Activated naive CD4-positive, alpha-beta T cell treated with anti-CD3 and anti-CD28 coated beads for 36 hours (primary cell): ENCODE measurements at regions not wholly inside any gene's neighbourhood (a gene's known extent, or its start where the extent isn't known, plus 50 kb on each side); places are given as distances from the start of the nearest gene placed in this dataset.

Experiments
- CTCF ChIA-PET: fragments of 350-600 bp; sonication (Branson Sonifier 250); formaldehyde crosslinking; loops from one replicate; lab custom pipeline; 2021; ENCODE audit warnings: antibody characterized with exemption; lab: Charles Lee
- DNase-seq: peaks from one replicate; pipeline ENCODE4 v3.0.0-alpha.2; 2020
- H3K27ac Mint-ChIP-seq: one replicate; pipeline ENCODE4 v1.8.0; 2021; ENCODE audit warnings: mild to moderate bottlenecking, mixed read lengths
- H3K27me3 Mint-ChIP-seq: one replicate; pipeline ENCODE4 v1.8.0; 2021; ENCODE audit warnings: low read depth, mixed read lengths
- H3K36me3 Mint-ChIP-seq: one replicate; pipeline ENCODE4 v1.8.0; 2021; ENCODE audit warnings: low read depth, mixed read lengths
- H3K4me1 Mint-ChIP-seq: one replicate; pipeline ENCODE4 v1.8.0; 2021; ENCODE audit warnings: low read depth, mixed read lengths
- H3K4me3 Mint-ChIP-seq: one replicate; pipeline ENCODE4 v1.8.0; 2021; ENCODE audit warnings: mild to moderate bottlenecking, moderate library complexity, mixed read lengths
- H3K9me3 Mint-ChIP-seq: one replicate; pipeline ENCODE4 v1.8.0; 2021; ENCODE audit warnings: mixed read lengths
- intact Hi-C: fragments of 100-400 bp; cut with micrococcal nuclease; formaldehyde crosslinking; loops from one replicate; pipeline ENCODE4 v1.15.1; 2023

DNA sequence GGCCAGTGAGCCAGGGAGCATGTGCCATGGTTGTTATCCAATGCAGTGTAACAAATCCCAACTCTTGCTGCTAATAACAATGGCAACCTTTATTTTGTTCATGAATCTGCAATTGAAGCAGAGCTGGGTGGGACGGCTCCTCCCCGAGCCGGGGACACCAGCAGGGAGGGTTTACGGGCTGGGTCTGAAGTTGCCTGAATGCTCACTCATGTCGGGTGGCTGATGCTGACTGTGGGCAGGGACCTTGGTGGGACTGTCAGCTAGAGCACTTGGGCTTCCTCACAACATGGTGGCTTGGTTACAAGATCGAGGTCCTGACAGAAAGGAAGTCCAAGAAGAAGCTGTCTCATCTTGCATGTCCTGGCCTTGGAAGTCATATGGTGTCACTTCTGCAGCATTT is 264.5 kb downstream of the NDUFA10 start:
- Mint-ChIP-seq H3K4me3 (no peak overlapping the region), H3K4me1 (peaks cover 6% of the 10 kb centered on the region), H3K27me3 (no peaks in the 10 kb centered on the region), H3K9me3 (no peaks in the 10 kb centered on the region), H3K27ac (no peak overlapping the region), H3K36me3 (no peaks in the 10 kb centered on the region)
- intact Hi-C loops = no loop called here
- CTCF ChIA-PET = no interaction called here
- no peak for DNase-seq

DNA sequence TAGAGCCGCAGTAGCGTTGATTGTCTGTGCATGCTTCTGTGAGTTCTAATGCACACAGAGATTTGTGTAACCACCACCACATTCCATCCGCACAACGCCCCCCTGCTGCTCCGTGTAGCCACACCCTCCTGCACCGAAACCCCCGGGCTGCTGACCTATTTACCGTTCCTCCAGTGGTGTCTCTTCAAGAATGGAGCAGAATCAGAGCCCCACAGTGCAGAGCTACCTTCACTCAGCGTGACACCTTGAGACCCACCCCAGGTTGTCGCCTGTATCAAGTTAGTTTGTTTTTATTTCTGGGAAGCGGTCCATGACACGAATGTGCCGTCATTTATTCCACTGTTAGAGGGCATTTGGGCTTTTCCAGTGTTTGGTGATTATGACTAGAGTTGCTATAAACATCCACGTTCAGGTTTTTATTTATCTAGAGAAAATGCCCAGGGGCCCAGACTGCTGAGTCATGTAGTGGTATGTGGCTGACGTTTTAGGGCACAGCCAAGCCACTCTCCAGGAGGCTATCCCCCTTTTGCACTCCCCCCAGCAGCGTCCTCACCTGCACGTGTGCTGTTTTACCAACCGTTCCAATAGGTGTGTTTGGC is 266.8 kb downstream of the NDUFA10 start:
- no peak overlapping the region for H3K27ac Mint-ChIP-seq
- H3K27me3 Mint-ChIP-seq = no peaks in the 10 kb centered on the region
- CTCF ChIA-PET = no interaction called here
- H3K4me1 Mint-ChIP-seq = peaks cover 6% of the 10 kb centered on the region
- DNase-seq = no peak
- no peaks in the 10 kb centered on the region for H3K9me3 Mint-ChIP-seq
- intact Hi-C loops = no loop called here
- no peak overlapping the region for H3K4me3 Mint-ChIP-seq
- H3K36me3 Mint-ChIP-seq = no peaks in the 10 kb centered on the region

DNA sequence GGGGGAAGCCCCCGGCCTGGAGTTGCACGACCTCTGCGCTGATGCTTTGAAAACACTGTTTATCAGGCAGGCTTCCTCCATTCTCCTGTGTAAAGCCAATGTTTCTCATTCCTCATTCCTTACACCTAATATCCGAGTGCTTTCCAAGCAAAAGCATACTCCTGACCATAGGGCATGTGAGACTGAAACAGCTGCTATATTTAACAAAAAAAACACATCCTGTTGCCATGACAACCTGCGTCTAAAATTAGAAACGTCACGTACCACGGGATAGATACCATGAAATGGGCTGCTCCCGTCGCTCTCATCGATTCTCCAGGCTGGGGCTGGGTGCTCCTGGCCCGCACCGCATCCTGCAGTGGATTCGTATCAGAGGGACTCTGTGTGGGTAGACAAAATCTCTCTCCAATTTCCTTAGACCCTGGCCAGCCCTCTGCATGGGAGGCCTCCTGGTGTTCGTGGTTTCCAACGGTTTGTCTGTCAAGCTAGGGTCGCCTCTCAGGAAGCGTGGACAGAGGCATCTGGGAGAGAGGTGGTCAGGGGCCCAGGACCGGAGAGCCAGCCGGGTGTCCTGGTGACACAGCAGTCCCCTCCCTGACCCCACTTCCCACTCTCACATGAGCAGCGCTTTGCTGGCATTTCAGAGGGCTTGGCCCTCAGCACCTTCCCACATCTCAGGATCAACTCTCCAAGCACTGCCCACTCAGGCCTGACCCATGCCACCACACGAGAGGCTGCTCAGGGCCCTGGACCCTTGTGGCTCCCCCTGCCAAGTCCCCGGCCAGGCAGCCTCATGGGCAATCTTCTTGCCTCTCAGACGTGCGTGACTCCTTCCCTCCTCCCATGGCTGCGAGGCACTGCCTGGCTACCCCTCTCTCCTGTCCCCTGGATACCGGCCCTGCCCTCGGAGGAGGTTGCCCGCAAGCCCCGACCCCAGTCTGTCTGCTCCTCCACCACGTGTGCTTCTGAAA is 268.1 kb downstream of the NDUFA10 start:
- H3K9me3 Mint-ChIP-seq = no peaks in the 10 kb centered on the region
- CTCF ChIA-PET = no interaction called here
- no peaks in the 10 kb centered on the region for H3K36me3 Mint-ChIP-seq
- no peaks in the 10 kb centered on the region for H3K27me3 Mint-ChIP-seq
- intact Hi-C loops = no loop called here
- H3K27ac Mint-ChIP-seq = no peak overlapping the region
- peaks cover 13% of the 10 kb centered on the region for H3K4me1 Mint-ChIP-seq
- DNase-seq = no peak
- no peak overlapping the region for H3K4me3 Mint-ChIP-seq

DNA sequence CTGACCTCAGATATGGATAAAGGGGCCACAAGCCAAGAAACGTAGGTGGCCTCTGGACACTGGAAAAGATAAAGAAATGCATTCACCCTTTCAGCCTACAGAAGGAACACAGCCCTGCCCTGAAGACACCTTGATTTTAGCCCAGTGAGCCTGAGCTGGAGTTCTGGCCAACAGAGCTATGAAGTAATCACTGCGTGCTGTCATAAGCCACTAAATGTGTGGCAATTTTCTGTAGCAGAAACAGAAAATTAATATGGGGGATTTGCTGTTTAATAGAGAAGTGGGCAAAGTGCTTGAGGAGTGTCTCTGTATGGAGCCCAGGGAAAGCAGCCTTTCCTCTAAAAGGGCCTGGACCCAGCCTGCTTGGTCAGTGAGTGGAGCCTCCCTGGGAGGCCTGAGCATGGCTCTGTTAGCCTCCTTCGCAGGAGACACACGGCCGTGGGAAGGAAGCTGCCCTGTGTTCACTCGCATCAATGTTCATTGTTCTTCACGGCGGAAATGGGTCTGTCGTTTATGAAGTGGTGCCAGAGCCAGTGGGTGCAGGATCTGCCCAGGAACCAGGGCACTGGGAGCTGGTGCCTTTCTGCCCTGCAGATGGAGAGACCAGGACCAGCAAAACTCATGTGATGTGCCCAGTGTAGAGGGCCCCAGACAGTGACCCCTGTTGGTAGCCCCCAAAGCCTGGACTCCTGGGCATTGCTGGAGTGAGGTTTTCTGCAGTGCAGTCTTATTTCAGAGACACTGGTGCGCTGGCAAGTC is 268.9 kb downstream of the NDUFA10 start:
- H3K4me3 Mint-ChIP-seq = no peak overlapping the region
- CTCF ChIA-PET = interaction anchor here (1.2 kb wide), 1 partner anchor 9 kb away, joined by 3 read pairs; no protein-coding TSS in a partner anchor
- intact Hi-C loops = no loop called here
- no peaks in the 10 kb centered on the region for H3K36me3 Mint-ChIP-seq
- H3K27me3 Mint-ChIP-seq = no peaks in the 10 kb centered on the region
- no peak overlapping the region for H3K27ac Mint-ChIP-seq
- DNase-seq = no peak
- peaks cover 19% of the 10 kb centered on the region for H3K4me1 Mint-ChIP-seq
- H3K9me3 Mint-ChIP-seq = no peaks in the 10 kb centered on the region

DNA sequence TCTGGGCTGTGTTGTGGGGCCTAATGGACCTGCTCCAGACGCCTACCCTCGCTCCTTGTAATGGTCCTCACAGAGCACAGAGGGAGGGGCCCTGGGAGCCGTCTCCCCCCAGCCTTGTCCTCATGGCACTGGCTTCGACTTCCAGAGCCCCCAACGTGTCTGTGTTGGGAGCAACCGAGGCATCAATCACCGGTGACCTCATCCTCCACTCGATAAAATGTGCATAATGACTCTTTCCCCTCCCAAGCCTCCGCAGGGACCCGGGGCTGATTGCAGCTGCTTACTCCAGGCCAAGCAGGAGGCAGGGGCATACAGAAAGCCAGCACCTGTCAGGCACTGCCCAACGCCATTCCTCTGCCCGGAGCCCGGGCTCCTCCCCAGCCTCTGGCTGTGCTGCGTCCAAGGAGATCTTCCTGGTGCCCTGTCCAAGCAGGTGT is 271.7 kb downstream of the NDUFA10 start:
- Mint-ChIP-seq H3K4me1 (peaks cover 21% of the 10 kb centered on the region), H3K27ac (no peak overlapping the region), H3K4me3 (no peak overlapping the region), H3K36me3 (no peaks in the 10 kb centered on the region), H3K9me3 (no peaks in the 10 kb centered on the region), H3K27me3 (no peaks in the 10 kb centered on the region)
- intact Hi-C loops = loop anchor here (5.0 kb wide), 1 partner anchor 321 kb away; no protein-coding TSS in a partner anchor
- DNase-seq = no peak
- CTCF ChIA-PET = no interaction called here

DNA sequence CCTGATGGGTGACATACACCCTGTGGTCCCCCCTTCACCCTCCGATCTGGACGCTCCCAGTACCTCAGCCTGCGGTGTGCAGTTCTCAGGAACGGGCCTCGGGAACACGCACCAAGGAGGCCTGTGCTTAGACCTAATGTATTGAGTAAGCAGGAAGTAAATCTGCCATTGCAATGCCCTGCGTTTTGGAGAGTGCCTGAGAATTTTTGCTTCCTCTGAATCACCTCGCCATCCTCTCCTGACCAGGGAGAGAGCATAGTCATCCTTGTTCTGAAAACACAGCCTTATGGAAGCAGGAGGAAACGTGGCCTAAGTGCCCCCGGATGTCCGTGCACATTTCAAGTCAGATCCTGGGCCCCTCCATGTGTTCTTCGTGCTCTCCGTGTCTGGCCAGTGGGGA is 272.2 kb downstream of the NDUFA10 start:
- H3K27me3 Mint-ChIP-seq = no peaks in the 10 kb centered on the region
- H3K27ac Mint-ChIP-seq = no peak overlapping the region
- H3K9me3 Mint-ChIP-seq = no peaks in the 10 kb centered on the region
- no peaks in the 10 kb centered on the region for H3K36me3 Mint-ChIP-seq
- H3K4me1 Mint-ChIP-seq = peaks cover 21% of the 10 kb centered on the region
- CTCF ChIA-PET = no interaction called here
- H3K4me3 Mint-ChIP-seq = no peak overlapping the region
- DNase-seq = no peak
- intact Hi-C loops = loop anchor here (5.0 kb wide), 1 partner anchor 321 kb away; no protein-coding TSS in a partner anchor

DNA sequence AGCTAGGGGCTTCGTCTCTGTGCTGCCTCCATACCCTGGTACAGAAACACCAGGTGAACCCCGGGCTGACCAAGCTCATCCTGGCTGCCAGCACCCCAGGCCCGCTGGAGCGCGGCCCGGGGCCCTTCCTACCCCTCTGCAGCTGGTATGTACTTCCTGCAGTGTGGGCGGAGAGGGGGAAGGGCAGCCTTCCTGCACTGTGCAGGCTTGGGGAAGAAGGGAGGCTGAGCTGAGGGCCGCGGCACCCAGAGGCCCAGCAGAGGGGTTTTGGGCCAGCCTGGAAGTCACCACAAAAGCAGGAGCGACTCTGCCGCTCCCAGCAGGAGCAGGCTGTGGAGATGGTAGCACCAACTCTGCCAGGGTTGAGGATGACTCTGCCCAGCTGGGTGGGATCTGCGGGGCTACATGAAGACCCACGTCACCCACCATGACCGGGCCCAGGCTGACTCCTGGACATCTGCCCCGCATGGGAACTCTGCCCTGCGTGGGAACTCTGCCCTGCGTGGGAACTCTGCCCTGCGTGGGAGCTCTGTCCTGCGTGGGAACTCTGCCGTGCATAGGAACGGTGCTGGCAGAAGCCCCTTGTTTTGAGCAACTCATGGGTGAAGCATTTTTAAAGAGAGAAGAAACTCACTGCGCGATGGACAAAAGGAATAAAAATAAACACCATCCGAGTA is 273.3 kb downstream of the NDUFA10 start:
- Mint-ChIP-seq H3K27me3 (no peaks in the 10 kb centered on the region), H3K9me3 (no peaks in the 10 kb centered on the region), H3K27ac (no peak overlapping the region), H3K4me3 (no peak overlapping the region), H3K36me3 (no peaks in the 10 kb centered on the region), H3K4me1 (peaks cover 17% of the 10 kb centered on the region)
- CTCF ChIA-PET = interaction anchor here (0.6 to 1.1 kb wide), 2 partner anchors 22 to 485 kb away, joined by 3 read pairs; no protein-coding TSS in a partner anchor
- peak; percentile 80 for DNase-seq
- intact Hi-C loops = loop anchor here (5.0 kb wide), 1 partner anchor 320 kb away; no protein-coding TSS in a partner anchor

DNA sequence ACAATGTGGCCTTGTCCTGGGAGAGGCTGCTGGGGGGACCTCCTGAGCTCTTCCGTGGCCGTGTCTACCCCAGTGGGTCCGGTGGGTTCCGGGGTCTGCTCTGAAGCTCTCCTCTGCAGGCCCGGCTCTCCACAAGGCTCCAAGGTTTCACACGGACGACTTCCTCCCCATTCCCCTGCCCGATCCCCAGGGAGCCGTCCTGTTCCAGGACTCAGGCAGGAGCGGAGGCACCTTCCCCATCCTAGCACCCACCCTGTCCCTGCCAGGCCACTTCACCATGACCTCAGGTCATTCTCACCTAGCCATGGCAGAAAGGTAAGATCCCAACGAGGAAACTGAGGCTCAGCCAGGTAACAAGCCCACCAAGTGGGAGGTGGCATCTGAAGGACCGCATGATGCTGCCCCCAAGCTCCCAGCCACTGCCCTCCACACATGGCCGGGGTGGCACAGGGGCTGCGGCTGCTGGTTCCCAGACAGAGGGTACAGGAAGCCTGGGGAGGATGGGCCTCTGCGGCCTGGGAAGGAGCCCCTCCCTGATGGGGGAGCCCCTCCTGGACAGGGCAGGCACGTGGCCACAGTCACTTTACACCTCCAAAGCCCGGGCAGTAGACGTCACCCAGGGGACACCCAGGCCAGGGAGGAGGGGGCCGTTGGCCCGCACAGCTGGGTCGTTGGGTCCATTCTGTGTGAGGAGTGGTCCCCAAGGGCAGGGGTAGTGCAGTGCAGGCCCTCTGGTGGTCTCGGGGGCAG is 274.0 kb downstream of the NDUFA10 start:
- DNase-seq = no peak
- H3K36me3 Mint-ChIP-seq = no peaks in the 10 kb centered on the region
- no peaks in the 10 kb centered on the region for H3K27me3 Mint-ChIP-seq
- no peak overlapping the region for H3K27ac Mint-ChIP-seq
- intact Hi-C loops = loop anchor here (5.0 kb wide), 1 partner anchor 319 kb away; no protein-coding TSS in a partner anchor
- H3K9me3 Mint-ChIP-seq = no peaks in the 10 kb centered on the region
- CTCF ChIA-PET = interaction anchor here (0.6 to 1.1 kb wide), 2 partner anchors 21 to 484 kb away, joined by 3 read pairs; no protein-coding TSS in a partner anchor
- no peak overlapping the region for H3K4me3 Mint-ChIP-seq
- H3K4me1 Mint-ChIP-seq = peaks cover 15% of the 10 kb centered on the region

DNA sequence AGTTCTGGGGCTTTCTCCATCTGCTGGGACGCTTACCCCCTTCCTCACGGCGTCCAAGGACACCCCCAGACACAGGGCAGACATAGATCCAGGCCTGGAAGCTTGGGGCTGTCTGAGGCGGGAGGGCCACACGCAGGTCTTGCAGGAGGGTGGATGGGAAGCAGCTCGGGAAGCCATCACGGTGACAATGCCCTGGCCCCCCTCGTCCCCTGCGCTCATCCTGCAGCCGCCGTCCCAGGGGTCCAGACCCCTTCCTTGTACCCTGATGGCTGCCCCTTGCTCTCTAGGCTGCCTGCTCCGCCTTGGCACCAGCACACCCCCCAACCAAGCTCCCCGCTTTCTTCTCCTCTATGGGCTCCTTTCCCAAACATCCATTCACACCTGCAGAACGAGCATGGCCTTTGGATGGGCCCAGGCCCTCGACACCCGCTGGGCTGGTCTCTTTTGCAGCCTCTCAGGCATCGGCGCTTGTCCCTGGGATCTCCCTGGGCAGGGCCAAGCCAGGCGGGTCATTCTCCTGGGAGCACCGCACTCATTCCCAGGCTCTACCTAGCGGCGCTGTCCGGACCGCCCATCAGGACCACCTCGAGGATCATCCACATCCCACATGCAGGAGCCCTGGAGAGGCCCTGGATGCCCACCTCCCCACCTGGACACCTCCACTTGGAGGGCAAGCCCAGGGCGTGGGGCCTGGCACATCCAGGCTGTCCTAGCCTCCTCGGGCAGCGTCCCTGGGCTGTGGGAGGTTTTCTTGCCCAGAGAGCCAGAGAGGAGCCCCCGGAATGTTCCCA is 274.9 kb downstream of the NDUFA10 start:
- Mint-ChIP-seq H3K27me3 (no peaks in the 10 kb centered on the region), H3K4me3 (no peak overlapping the region), H3K9me3 (no peaks in the 10 kb centered on the region), H3K4me1 (peaks cover 15% of the 10 kb centered on the region), H3K27ac (no peak overlapping the region), H3K36me3 (no peaks in the 10 kb centered on the region)
- intact Hi-C loops = loop anchor here (5.0 kb wide), 1 partner anchor 318 kb away; no protein-coding TSS in a partner anchor
- CTCF ChIA-PET = interaction anchor here (1.1 kb wide), 1 partner anchor 483 kb away, joined by 3 read pairs; no protein-coding TSS in a partner anchor
- DNase-seq = no peak

DNA sequence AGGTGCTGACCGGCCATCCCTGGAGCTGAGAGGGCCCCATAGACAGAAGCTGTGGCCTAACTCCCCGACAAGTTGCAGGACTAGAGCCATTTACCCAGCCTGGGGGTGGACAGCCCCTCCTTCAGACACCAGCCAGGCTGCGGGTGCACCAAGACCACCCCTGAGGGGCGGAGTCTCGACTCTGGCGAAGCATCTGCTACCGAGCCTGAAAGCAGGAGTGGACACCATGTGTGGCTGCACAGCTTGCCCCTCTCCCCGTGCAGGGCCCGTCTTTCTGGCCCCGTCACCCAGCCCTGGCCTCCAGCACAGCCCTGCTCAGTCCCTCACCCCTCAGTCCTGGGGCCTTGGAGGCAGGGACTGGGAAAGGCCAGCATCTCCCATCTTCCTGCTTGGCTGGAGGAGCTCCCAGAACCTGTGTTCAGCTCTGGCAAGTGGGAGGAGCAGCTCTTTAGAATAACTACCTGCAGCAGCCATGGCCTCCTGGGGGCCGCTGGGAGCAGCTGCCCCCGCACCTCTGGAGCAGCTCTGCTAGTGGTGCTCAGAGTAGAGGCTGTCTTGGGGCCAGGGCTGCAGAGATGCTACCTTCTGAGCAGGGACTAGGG is 275.8 kb downstream of the NDUFA10 start:
- Mint-ChIP-seq H3K9me3 (no peaks in the 10 kb centered on the region), H3K27me3 (no peaks in the 10 kb centered on the region), H3K4me1 (peaks cover 15% of the 10 kb centered on the region), H3K4me3 (no peak overlapping the region), H3K36me3 (no peaks in the 10 kb centered on the region), H3K27ac (no peak overlapping the region)
- intact Hi-C loops = no loop called here
- DNase-seq = no peak
- CTCF ChIA-PET = no interaction called here
